Ovary (tissue), 7 donors: ENCODE measurements at regions not wholly inside any gene's neighbourhood (a gene's known extent, or its start where the extent isn't known, plus 50 kb on each side); places are given as distances from the start of the nearest gene placed in this dataset.

ENCODE experiments used
- DNase-seq, 5 donors: peaks; one replicate each; pipeline ENCODE4 v3.0.0-alpha.2; 2019 to 2020
- H3K27ac ChIP-seq, 2 donors: fragments of 200-600 bp; one replicate each; pipeline versions ENCODE4 v1.5.1 to v1.8.0; 2019 to 2022
- H3K27me3 ChIP-seq: fragments of 200-600 bp; one replicate; pipeline ENCODE4 v1.8.0; 2022
- H3K36me3 ChIP-seq: fragments of 200-600 bp; sonication (generic); one replicate; pipeline ENCODE4 v1.5.1; 2019
- H3K4me1 ChIP-seq: one replicate; pipeline ENCODE4 v1.8.1; 2013; ENCODE audit warnings: mild to moderate bottlenecking, moderate library complexity; ENCODE audit not compliant: insufficient read depth
- H3K4me3 ChIP-seq: fragments of 200-600 bp; sonication (generic); one replicate; pipeline ENCODE4 v1.5.1; 2017
- H3K9me3 ChIP-seq, 2 donors: fragments of 200-600 bp in 1 of 2; sonication (generic) in 1 of 2; one replicate each; pipeline versions ENCODE4 v1.5.1 to v1.8.1; 2013 to 2019; ENCODE audit warnings: mild to moderate bottlenecking in 1 of 2, moderate library complexity in 1 of 2
- CTCF ChIP-seq, 3 donors: fragments of 450-650 bp in 2 of 3; fragments of 200-600 bp in 1 of 3; IDR thresholded peaks; one replicate each; pipeline versions ENCODE4 v1.5.1 to v1.8.0; 2016 to 2022; ENCODE audit warnings: antibody characterized with exemption in 3 of 3, mild to moderate bottlenecking in 1 of 3
- EP300 ChIP-seq: sonication (generic); formaldehyde crosslinking; IDR thresholded peaks from one replicate; pipeline ENCODE4 v1.6.1; 2017; ENCODE audit warnings: antibody characterized with exemption
- POLR2A ChIP-seq: fragments of 450-650 bp; IDR thresholded peaks from one replicate; pipeline ENCODE4 v1.6.1; 2017; ENCODE audit warnings: antibody characterized with exemption, mild to moderate bottlenecking, moderate library complexity
- WGBS, 3 donors: extraction: QIAGEN DNeasy Blood & Tissue Kit in 1 of 3; methylation state at CpG; one replicate each; pipeline versions ENCODE4 v1.1.5 to v1.1.7; 2013 to 2017; 5-methylcytosine and 5-hydroxymethylcytosine counted together
- intact Hi-C, 4 donors: fragments of 100-400 bp; cut with DNase I; formaldehyde crosslinking; loops; one replicate each; pipeline versions ENCODE4 v1.11.0 to v1.15.1; 2022 to 2023
- donor health status: DM: no; HTN: no; CAD: no; lungs with moderate emphysema.
- donor health status: DM: no; HTN: no; CAD: no.
- donor health status: Bipolar disorder and iron deficiency.
- donor health status: DM: no; HTN: no; CAD: no.
- donor health status: DM: yes; HTN: yes; CAD: no.

- TF ChIP-seq EP300 (no peak), POLR2A (no peak), CTCF (IDR thresholded peaks at IDR 0.05) (no peak)
- no peaks in the 10 kb centered on the region for H3K36me3 ChIP-seq
- no peaks in the 10 kb centered on the region for H3K9me3 ChIP-seq
- 63 to 77% (median 71%) methylated on average over 8 of the region's 8 CpGs for WGBS, 3 donors
- H3K4me3 ChIP-seq: no peak overlapping the region
- H3K27ac ChIP-seq: no peak overlapping the region
- intact Hi-C loops: no loop called here
- no peaks in the 10 kb centered on the region for H3K4me1 ChIP-seq
- no peak for DNase-seq
- no peaks in the 10 kb centered on the region for H3K27me3 ChIP-seq
Measured at GRCh38 chr5:159799701-159800100, 116.6 kb upstream of the ADRA1B start.

- TF ChIP-seq CTCF (IDR thresholded peaks at IDR 0.05) (no peak), EP300 (no peak), POLR2A (no peak)
- H3K27ac ChIP-seq: no peak overlapping the region
- intact Hi-C loops: no loop called here
- no peaks in the 10 kb centered on the region for H3K36me3 ChIP-seq
- 85 to 93% (median 90%) methylated on average over 8 of the region's 8 CpGs for WGBS, 3 donors
- no peaks in the 10 kb centered on the region for H3K9me3 ChIP-seq
- no peak overlapping the region for H3K4me3 ChIP-seq
- no peaks in the 10 kb centered on the region for H3K27me3 ChIP-seq
- H3K4me1 ChIP-seq: no peaks in the 10 kb centered on the region
- DNase-seq: no peak
Measured at GRCh38 chr5:159800131-159800840, 116.0 kb upstream of the ADRA1B start.

GRCh38 chr5:159801303-159801702 lies 115.0 kb upstream of the ADRA1B start:
- Histone ChIP-seq H3K4me1 (no peaks in the 10 kb centered on the region), H3K4me3 (no peak overlapping the region), H3K9me3 (no peaks in the 10 kb centered on the region), H3K36me3 (no peaks in the 10 kb centered on the region), H3K27me3 (no peaks in the 10 kb centered on the region), H3K27ac (no peak overlapping the region)
- TF ChIP-seq CTCF (IDR thresholded peaks at IDR 0.05): no peak
- TF ChIP-seq POLR2A: no peak
- TF ChIP-seq EP300: no peak
- WGBS, 3 donors: 65 to 70% (median 68%) methylated on average over 8 of the region's 8 CpGs
- no peak for DNase-seq
- intact Hi-C loops: no loop called here

GRCh38 chr5:159802661-159803060 lies 113.6 kb upstream of the ADRA1B start:
- Histone ChIP-seq H3K4me1 (no peaks in the 10 kb centered on the region), H3K36me3 (no peaks in the 10 kb centered on the region), H3K9me3 (no peaks in the 10 kb centered on the region), H3K4me3 (no peak overlapping the region), H3K27me3 (no peaks in the 10 kb centered on the region), H3K27ac (no peak overlapping the region)
- TF ChIP-seq CTCF (IDR thresholded peaks at IDR 0.05): no peak
- no peak for TF ChIP-seq POLR2A
- no peak for TF ChIP-seq EP300
- no peak for DNase-seq
- 65 to 79% (median 74%) methylated on average over 1 of the region's 1 CpG for WGBS, 3 donors
- intact Hi-C loops: no loop called here
